Breast epithelium (tissue), 4 donors: ENCODE measurements at regions not wholly inside any gene's neighbourhood (a gene's known extent, or its start where the extent isn't known, plus 50 kb on each side); places are given as distances from the start of the nearest gene placed in this dataset.
A peak's percentile ranks its signal among the peaks of the same experiment; 100 is the strongest.

ENCODE experiments used
- DNase-seq, 2 donors: peaks; one replicate each; pipeline ENCODE4 v3.0.0-alpha.2; 2019; ENCODE audit warnings: low spot score in 2 of 2
- H3K27ac ChIP-seq, 2 donors: fragments of 200-600 bp; sonication (generic) in 1 of 2; one replicate each; pipeline ENCODE4 v1.5.1; 2016 to 2019; ENCODE audit warnings: mild to moderate bottlenecking in 1 of 2
- H3K27me3 ChIP-seq, 2 donors: fragments of 200-600 bp; sonication (generic) in 1 of 2; one replicate each; pipeline versions ENCODE4 v1.5.1 to v1.6.0; 2017 to 2019; ENCODE audit warnings: control low read depth in 1 of 2, mild to moderate bottlenecking in 1 of 2
- H3K36me3 ChIP-seq: fragments of 200-600 bp; one replicate; pipeline ENCODE4 v1.5.1; 2019
- H3K4me1 ChIP-seq, 2 donors: fragments of 200-600 bp; sonication (generic); one replicate each; pipeline ENCODE4 v1.5.1; 2016 to 2019; ENCODE audit warnings: control low read depth in 1 of 2
- H3K4me3 ChIP-seq, 3 donors: fragments of 200-600 bp; sonication (generic); 1 replicate in 2 of 3; 2 replicates in 1 of 3; pipeline ENCODE4 v1.5.1; 2016 to 2019; ENCODE audit warnings: mild to moderate bottlenecking in 3 of 3, moderate library complexity in 2 of 3
- H3K9me3 ChIP-seq, 2 donors: fragments of 200-600 bp; sonication (generic) in 1 of 2; one replicate each; pipeline ENCODE4 v1.5.1; 2016 to 2019; ENCODE audit warnings: control low read depth in 1 of 2
- POLR2A ChIP-seq: fragments of 450-650 bp; IDR thresholded peaks from one replicate; pipeline ENCODE4 v1.6.1; 2016; ENCODE audit warnings: antibody characterized with exemption, mild to moderate bottlenecking, moderate library complexity
- POLR2AphosphoS5 ChIP-seq, 3 donors: sonication (generic); formaldehyde crosslinking; IDR thresholded peaks; one replicate each; pipeline ENCODE4 v1.6.1; 2017; ENCODE audit warnings: antibody characterized with exemption in 3 of 3
- intact Hi-C: fragments of 100-400 bp; cut with DNase I; formaldehyde crosslinking; loops from one replicate; pipeline ENCODE4 v1.15.1; 2023; ENCODE audit warnings: low total_unique reads
- TF ChIP-seq, protein P1 (sequence below), 3 donors: fragments of 450-650 bp; IDR thresholded peaks; one replicate each; pipeline ENCODE4 v1.5.1; 2016 to 2017; ENCODE audit warnings: antibody characterized with exemption in 3 of 3, mild to moderate bottlenecking in 3 of 3, moderate library complexity in 3 of 3

GRCh38 chr2:118738524-118739308 is 108.7 kb downstream of the EN1 start:
- Histone ChIP-seq H3K27ac (peak overlapping the region; percentile 56 to 69), H3K36me3 (no peaks in the 10 kb centered on the region), H3K4me1 (no peaks in the 10 kb centered on the region), H3K9me3 (no peaks in the 10 kb centered on the region), H3K27me3 (no peaks in the 10 kb centered on the region), H3K4me3 (no peak overlapping the region)
- intact Hi-C loops, result no loop called here
- peak in 1 of 2 donors; percentile 47 for DNase-seq
- TF ChIP-seq, protein P1, sequence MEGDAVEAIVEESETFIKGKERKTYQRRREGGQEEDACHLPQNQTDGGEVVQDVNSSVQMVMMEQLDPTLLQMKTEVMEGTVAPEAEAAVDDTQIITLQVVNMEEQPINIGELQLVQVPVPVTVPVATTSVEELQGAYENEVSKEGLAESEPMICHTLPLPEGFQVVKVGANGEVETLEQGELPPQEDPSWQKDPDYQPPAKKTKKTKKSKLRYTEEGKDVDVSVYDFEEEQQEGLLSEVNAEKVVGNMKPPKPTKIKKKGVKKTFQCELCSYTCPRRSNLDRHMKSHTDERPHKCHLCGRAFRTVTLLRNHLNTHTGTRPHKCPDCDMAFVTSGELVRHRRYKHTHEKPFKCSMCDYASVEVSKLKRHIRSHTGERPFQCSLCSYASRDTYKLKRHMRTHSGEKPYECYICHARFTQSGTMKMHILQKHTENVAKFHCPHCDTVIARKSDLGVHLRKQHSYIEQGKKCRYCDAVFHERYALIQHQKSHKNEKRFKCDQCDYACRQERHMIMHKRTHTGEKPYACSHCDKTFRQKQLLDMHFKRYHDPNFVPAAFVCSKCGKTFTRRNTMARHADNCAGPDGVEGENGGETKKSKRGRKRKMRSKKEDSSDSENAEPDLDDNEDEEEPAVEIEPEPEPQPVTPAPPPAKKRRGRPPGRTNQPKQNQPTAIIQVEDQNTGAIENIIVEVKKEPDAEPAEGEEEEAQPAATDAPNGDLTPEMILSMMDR (IDR thresholded peaks at IDR 0.05), result no peak
- TF ChIP-seq POLR2A, result no peak
- no peak for TF ChIP-seq POLR2AphosphoS5 (IDR thresholded peaks at IDR 0.05)

- no peak for TF ChIP-seq POLR2A
- TF ChIP-seq POLR2AphosphoS5 (IDR thresholded peaks at IDR 0.05), result no peak
- TF ChIP-seq, protein P1 (IDR thresholded peaks at IDR 0.05), result no peak
- no peak for DNase-seq
- Histone ChIP-seq H3K36me3 (no peaks in the 10 kb centered on the region), H3K27ac (no peak overlapping the region), H3K9me3 (no peaks in the 10 kb centered on the region), H3K4me3 (no peak overlapping the region), H3K4me1 (no peaks in the 10 kb centered on the region), H3K27me3 (no peaks in the 10 kb centered on the region)
- intact Hi-C loops, result no loop called here
These were observed 109.3 kb downstream of the EN1 start for GRCh38 chr2:118738106-118738505.

DNA sequence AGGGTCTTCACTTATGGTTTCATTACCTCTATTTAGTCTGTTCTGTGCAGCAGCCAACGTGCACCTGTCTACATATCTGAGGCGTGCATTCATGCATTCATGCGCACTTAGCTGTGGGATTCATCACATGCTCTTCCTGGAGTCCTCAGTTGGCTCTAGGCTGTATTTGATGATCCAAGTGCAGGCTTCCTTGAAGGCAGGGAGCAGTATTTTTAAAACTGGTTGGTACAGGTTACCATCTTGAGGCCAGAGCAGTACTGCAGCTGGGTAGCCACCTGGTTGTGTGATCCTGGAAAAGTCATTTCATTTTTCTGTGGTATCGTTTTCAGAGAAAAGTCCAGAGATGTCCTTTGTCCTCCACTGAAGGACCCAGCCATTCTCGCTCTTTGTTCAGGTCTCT is 109.8 kb downstream of the EN1 start:
- TF ChIP-seq, protein P1 (IDR thresholded peaks at IDR 0.05), result no peak
- TF ChIP-seq POLR2AphosphoS5 (IDR thresholded peaks at IDR 0.05) (no peak), POLR2A (no peak)
- Histone ChIP-seq H3K4me3 (no peak overlapping the region), H3K9me3 (no peaks in the 10 kb centered on the region), H3K27ac (no peak overlapping the region), H3K27me3 (no peaks in the 10 kb centered on the region), H3K4me1 (no peaks in the 10 kb centered on the region), H3K36me3 (no peaks in the 10 kb centered on the region)
- no peak for DNase-seq
- intact Hi-C loops, result no loop called here

- Histone ChIP-seq H3K4me1 (no peaks in the 10 kb centered on the region), H3K9me3 (peaks cover 0 to 11% of the 10 kb centered on the region in 2 donors), H3K4me3 (no peak overlapping the region), H3K36me3 (no peaks in the 10 kb centered on the region), H3K27me3 (no peaks in the 10 kb centered on the region), H3K27ac (no peak overlapping the region)
- DNase-seq, result no peak
- TF ChIP-seq POLR2A, result no peak
- TF ChIP-seq POLR2AphosphoS5 (IDR thresholded peaks at IDR 0.05), result no peak
- TF ChIP-seq, protein P1 (IDR thresholded peaks at IDR 0.05), result no peak
- intact Hi-C loops, result no loop called here
These were observed 115.0 kb downstream of the EN1 start for GRCh38 chr2:118732432-118732831.

DNA sequence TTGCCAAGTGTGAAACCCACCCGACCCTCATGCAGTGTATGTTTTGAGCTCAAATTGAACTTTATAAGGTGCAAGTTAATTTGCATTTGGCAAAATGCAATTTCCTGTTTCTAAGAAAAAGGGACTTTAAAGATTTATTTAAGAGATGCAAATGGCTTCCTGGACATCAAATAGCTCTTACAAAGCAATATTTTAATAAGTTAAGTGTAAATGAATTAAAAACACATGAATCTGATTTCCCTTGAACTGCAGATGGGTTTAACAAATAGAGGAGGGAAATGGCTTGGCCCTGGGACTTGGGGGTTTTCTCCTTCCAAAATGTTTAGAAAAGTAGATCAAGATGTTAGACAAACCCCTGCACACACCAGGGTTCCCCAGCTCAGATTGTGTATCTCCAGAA is 116.0 kb downstream of the EN1 start:
- intact Hi-C loops, result no loop called here
- no peak overlapping the region for H3K4me3 ChIP-seq
- no peak overlapping the region for H3K27ac ChIP-seq
- no peak for DNase-seq
- TF ChIP-seq POLR2AphosphoS5 (IDR thresholded peaks at IDR 0.05), result no peak
- TF ChIP-seq POLR2A, result no peak
- TF ChIP-seq, protein P1 (IDR thresholded peaks at IDR 0.05), result no peak
- H3K4me1 ChIP-seq, result no peaks in the 10 kb centered on the region
- peaks cover 0 to 14% of the 10 kb centered on the region in 2 donors for H3K9me3 ChIP-seq
- no peaks in the 10 kb centered on the region for H3K36me3 ChIP-seq
- no peaks in the 10 kb centered on the region for H3K27me3 ChIP-seq
